Stimulated activated CD8-positive, alpha-beta memory T cell treated with anti-CD3 and anti-CD28 coated beads, Interleukin-7, amount 100 ng/mL, for 48 hours (primary cell): ENCODE measurements at regions not wholly inside any gene's neighbourhood (a gene's known extent, or its start where the extent isn't known, plus 50 kb on each side); places are given as distances from the start of the nearest gene placed in this dataset.
"Not testable (repeated sequence)": the region's sequence is repeated elsewhere in the genome, so short reads cannot be mapped to it uniquely, and the experiment has no call there.

ENCODE experiments used
- DNase-seq, 2 donors: peaks; one replicate each; pipeline ENCODE4 v3.0.0-alpha.2; 2020; ENCODE audit warnings: low read depth in 1 of 2; ENCODE audit errors: extremely low read depth in 1 of 2

DNA sequence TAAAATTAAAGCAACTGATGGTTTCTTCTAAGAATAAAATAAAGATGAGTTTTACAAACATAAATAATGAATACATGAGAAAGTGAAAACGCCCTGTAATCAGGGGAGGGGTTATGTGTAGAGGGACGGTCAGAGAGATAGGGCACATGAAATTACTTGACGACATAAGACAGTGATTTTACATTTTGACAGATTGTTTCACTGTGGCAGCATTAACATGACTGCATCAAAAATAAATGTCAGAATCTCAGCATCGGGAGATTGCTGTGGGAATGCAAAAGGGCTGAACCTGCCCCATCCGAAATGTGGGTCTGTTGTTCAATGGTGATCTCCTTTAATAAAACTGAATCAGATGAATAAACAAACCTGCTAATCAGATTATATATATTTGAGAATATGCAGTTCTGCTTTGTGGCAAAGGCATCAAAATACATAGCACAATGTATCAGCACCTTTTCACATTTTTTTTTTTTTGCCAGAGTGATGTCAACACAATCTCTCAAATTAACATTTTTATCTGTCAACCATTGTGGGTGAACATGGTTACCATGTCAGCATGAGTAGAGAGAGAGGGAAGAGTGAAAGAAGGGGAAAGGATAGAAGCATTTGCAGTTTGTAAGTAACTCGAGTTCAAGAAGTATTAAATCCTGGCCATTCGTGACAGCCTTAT is 177.1 kb upstream of the MAN1A1 start:
- DNase-seq: no peak

GRCh38 chr6:119524410-119524809 is 174.8 kb upstream of the MAN1A1 start:
- DNase-seq: no peak

DNA sequence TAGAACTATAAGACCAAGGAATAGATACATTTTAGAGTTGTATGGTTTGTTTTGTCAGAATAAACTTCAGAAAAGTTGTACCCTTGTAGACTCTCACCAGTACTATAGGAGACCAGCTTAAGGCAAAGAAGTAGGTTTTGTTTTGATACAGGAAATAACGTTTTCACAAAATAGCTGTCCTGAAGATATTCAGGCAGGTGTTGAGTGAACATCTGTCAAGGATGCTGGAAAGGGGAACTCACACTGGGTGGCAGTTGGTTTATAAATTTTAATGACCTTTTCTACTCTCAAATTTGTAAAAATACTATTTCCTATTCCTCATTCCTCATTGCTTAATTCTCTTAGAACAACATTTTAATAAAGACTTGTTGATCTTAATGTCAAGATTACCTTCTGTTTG is 174.0 kb upstream of the MAN1A1 start:
- no peak for DNase-seq

DNA sequence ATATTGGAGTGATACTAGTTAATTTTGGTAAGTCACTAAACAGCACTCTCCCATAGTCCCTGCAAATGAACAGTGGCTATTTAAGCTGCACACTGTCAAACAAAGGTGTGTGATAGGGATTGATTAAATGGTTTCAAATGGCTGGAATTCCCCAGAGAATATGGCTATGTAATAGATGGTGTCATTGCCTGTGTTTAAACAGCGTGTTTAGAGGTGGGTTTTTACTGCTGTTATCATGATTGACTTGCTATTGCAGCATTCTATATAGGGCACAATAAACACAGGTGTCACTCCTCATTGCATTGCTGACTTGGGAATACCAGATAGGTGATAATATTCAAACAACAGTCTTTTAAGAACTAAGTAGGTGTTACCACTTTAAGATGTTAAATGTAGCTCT is 171.7 kb upstream of the MAN1A1 start:
- no peak for DNase-seq

DNA sequence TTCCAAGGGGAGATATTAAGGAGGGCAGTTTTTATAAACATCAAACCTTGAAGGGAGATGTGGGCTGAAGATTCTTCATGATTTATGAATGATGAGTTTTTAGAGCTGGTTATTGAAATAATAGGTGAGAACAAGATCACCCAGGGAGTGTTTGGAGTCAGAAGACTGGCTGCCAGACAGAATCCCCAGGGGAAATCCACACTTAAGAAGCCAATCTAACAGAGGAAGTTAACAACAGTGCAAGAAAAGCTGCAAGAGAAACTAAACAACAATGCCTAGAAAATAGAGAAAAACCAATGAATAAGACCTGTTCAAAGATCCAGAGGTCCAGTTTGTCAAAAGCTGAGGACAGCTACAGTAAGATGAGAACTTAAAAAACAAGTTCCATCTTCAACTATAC is 167.9 kb upstream of the MAN1A1 start:
- DNase-seq: no peak

DNA sequence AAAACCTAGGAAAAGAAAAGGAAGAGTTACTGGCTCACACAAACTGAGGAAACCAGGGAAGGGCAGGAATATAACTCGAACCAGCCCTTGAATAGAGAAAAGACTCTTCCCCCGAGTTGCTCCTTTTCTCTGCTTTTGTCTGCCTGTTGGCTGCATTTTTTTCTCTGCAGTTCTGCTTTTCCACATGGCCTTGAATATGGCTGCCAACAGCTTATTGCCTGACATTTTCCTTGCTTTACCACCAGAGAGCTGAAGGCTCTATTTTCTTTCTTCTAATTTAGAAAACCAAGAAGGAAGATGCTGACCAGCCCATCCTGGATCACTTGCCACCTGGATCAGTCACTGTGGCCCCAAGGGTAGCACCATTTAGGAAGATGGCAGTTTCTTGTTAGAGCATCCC is 164.8 kb upstream of the MAN1A1 start:
- DNase-seq: no peak

GRCh38 chr6:119511024-119511423 is 161.5 kb upstream of the MAN1A1 start:
- no peak for DNase-seq

GRCh38 chr6:119510246-119510645 is 160.7 kb upstream of the MAN1A1 start:
- no peak for DNase-seq

- DNase-seq: no peak
Measured at GRCh38 chr6:119506631-119507174, 157.1 kb upstream of the MAN1A1 start.

DNA sequence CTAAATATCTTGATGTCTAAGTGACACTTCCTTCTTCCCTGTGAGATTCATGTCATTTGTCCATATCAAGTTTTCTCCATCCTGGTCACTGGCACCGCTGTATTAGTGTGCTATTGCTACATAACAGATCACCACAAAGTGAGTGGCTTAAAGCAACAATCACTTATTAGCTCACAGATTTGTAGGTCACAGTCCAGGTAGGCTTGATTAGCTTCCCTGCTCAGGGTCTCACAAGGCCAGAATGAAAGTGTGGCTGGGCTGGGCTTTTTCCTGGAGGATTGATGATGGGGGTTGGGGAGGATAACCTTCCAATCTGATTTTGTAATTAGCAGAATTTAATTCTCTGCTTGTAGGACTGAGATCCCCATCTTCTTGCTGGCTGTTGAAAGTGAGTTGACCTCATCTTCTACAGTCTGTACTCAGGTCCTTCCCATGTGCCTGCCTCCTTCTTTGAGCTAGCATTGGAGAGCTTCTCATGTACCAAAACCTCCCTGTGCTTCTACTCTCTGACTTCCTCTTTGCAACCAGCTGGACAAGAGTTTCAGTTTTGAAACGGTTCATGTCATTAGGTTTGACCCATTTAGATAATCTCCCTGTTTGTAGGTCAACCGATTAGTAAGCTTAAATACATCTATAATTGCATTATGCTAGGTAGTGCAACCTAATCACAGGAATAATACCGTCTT is 152.4 kb upstream of the MAN1A1 start:
- no peak for DNase-seq

GRCh38 chr6:119499797-119500196 is 150.2 kb upstream of the MAN1A1 start:
- DNase-seq: no peak

- DNase-seq: no peak
Measured at GRCh38 chr6:119497988-119498727, 148.6 kb upstream of the MAN1A1 start.

DNA sequence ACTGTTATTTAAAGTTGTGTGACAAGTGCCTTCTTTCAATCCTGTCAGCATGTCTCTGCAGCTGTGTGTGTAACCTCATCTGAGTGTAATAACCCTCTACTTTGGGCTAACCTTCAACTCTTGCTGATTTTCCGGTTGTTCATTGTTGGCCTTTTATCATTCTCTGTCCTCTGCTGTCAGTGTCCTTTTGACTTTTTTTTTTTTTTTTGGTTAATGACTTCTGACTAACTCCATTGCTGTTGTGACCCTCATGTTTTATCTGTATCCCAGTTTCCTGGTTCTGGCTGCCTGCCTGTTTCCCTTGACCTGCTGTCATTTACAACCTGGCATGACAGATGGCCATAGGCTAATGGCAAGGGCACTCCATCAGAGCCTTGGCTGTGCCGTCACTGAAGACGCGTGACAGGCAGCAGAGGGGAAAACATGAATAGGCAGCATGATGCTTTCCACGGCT is 145.7 kb upstream of the MAN1A1 start:
- no peak for DNase-seq

DNA sequence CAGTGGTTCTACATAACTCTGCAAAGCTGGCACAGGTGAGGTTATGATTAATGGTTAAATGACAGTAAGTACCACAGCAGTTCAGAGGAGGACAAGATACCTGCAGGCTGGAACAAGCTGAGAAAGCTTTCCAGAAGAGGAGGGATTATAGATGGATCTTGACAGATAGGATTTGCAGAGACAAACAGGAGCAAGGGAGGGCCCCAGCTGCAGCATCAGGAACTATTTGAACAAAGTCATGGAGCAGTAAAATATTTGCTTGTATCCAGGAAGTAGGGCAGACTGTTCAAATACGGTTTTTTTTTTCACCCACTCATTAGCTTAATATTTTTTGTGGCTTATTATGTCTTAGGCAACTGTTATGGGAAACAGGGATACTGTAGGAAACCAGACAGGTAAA is 144.4 kb upstream of the MAN1A1 start:
- no peak for DNase-seq

- DNase-seq: not testable (repeated sequence)
Measured at GRCh38 chr6:119491112-119491511, 141.6 kb upstream of the MAN1A1 start.

- not testable (repeated sequence) for DNase-seq
Measured at GRCh38 chr6:119490050-119490449, 140.5 kb upstream of the MAN1A1 start.

DNA sequence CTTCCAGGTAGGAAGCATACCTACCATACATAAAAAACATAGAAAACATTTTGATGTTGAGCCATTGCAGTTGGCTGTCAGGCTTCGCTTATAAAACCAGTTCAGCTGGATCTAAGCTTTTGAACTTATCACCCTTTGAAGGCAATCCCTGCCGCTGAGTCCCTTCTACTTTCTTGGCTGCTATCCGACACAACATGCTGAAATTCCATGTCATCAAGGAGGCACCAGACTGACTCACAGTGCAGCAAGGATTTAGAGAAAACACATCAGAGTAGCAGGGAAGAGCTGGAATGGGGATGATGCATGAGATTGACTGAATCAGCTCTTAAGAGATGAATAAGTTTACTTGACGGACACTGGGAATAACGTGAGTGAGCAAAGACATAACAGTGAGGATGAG is 135.0 kb upstream of the MAN1A1 start:
- DNase-seq: no peak

DNA sequence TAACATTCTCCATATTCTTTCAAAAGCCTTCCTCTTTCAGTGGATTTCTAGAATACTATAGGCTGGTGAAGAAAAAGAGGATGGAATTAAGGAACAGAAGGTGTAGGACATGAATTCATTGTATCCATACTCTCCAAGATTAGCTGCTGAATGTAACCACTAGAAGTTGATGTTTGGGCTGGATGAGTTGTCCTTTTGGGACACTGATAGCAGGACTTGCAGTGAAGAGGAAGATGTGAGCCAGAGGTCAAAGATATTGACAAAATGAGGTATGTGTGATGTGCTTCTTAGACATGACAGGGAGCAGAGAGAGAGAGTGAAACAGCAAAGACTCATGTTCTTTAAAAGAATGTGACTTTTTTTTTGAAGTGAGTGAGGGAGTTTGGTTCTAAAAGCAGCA is 134.3 kb upstream of the MAN1A1 start:
- DNase-seq: no peak

- DNase-seq: no peak
Measured at GRCh38 chr6:119482850-119483285, 133.3 kb upstream of the MAN1A1 start.

DNA sequence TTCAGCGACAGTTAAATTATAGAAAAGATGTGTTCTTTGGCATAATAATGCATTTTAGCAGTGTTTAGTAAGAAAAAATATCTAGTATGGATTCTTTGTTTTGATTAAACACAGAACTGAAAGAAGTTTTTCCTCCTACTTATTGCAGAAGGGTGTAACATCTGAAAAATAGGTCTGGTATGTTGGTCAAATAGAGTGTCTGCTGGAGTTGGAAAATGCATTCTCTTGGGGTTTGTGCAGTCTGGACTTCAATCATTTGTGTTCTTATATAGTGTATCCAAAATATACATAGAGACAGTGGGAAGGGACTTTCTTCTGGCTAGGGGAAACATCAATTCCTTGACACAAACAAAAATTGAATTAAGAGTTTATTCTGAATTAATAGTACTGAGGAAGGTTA is 132.4 kb upstream of the MAN1A1 start:
- DNase-seq: no peak

- no peak for DNase-seq
Measured at GRCh38 chr6:119480961-119481497, 131.5 kb upstream of the MAN1A1 start.
